Brain pericyte (primary cell): ENCODE measurements at regions not wholly inside any gene's neighbourhood (a gene's known extent, or its start where the extent isn't known, plus 50 kb on each side); places are given as distances from the start of the nearest gene placed in this dataset.
"Not testable (repeated sequence)": the region's sequence is repeated elsewhere in the genome, so short reads cannot be mapped to it uniquely, and the experiment has no call there.

Source experiments
- DNase-seq: peaks from one replicate; pipeline ENCODE4 v3.0.0-alpha.2; 2012; ENCODE audit warnings: low read depth, low spot score

- no peak for DNase-seq
These were observed 51.0 kb upstream of the PRB2 start for GRCh38 chr12:11446372-11446771.

DNA sequence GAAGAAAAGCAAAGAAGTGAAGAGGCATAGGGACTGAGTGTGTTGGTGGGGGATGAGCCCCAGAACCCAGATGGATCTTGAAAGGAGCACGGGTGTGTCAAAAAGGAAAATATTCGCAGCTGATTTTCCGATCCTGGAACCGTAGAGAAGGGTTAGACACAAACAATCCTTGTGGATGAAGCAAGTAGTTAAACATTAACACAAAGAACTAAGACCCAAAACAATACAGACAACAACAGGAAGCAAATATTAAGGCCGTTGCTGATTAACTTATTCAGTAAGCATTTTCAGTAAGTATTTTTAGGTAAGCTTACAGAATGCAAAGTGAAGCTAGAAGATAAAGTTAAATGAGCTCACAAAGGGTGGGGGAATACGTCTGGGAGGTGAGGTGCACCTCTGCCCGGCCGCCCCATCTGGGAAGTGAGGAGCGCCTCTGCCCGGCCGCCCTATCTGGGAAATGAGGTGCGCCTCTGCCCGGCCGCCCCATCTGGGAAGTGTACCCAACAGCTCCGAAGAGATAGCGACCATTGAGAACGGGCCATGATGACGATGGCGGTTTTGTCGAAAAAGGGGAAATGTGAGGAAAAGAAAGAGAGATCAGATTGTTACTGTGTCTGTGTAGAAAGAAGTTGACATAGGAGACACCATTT, 62.8 kb upstream of the PRB2 start:
- no peak for DNase-seq

DNA sequence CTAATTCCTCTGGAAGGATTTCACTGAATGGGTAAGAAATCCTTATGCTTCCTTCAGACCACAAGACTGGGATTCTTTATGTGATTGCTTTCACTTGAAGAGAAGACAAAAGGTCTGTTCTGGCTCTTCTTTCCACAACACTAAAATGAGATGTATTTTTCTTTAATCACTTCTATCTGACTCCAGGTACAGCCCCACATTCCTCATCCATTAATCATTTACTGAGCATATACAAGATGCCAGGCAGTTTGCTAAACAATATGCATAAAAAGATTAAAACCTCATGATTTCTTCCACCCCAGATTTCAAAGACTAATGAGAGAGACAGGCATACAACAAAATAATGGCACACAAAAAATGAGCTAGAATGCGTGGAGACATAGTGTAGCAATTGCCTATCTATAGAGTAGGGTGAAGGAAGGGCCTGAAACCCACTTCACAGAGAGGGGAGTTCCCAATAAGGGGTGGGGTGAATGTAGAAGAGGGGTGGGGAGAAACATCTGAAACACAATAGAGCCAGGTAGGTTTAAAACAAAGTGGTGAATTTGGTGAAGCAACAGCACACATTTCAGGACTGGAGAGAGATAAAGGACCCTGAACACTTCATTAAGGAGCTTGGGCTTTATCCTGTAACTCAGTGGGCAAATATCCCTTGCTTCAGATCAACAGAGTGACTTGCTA, 65.1 kb upstream of the PRB2 start:
- DNase-seq: no peak

DNA sequence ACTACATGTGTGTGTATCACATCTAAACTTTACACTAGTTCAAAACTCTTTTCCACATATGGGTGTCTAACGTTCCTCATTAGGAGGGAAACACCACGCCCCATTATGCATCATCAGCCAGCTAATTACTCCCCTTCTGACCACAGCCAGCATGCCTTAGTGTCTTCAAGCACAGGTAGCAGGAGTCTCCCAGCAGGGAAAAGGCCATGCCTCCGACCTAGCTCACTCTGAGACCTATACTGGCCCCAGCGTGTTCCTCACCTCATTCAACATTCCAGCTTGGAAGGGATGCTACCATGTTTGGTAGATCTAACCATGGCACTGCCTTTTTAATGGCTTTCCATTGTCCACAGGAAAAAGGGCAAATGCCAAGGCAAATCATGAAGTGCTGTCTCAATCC, 66.1 kb upstream of the PRB2 start:
- DNase-seq: no peak

- DNase-seq: no peak
These were observed 81.7 kb upstream of the PRB2 start for GRCh38 chr12:11477110-11477509.

DNA sequence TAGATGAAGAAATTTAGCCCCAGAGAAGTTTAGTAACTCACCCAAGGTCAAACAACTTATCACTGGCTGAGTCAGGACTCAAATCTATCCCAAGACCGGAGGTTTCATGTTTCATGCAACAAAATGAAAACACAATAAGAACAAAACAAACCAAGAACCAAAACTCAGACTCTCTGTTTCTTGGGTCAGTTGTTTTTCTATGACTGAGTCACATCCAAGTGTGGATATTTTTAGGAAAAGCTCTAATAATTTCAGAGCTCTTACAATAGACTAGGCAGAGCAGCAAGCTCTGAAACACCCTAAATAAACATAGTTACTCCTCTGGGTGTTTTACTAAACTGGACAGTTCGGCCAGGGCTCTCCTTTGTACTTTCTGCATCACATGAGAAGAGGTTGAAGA, 87.6 kb upstream of the PRB2 start:
- peak; percentile 49 for DNase-seq

GRCh38 chr12:11486623-11487444, 91.5 kb upstream of the PRB2 start:
- DNase-seq: peak; percentile 42

GRCh38 chr12:11496157-11496851, 100.9 kb upstream of the PRB2 start:
- DNase-seq: no peak

- DNase-seq: no peak
These were observed 102.1 kb upstream of the PRB2 start for GRCh38 chr12:11497438-11497837.

GRCh38 chr12:11497995-11498394, 102.6 kb upstream of the PRB2 start:
- no peak for DNase-seq

- not testable (repeated sequence) for DNase-seq
These were observed 103.2 kb upstream of the PRB2 start for GRCh38 chr12:11498574-11498973.

GRCh38 chr12:11499806-11500187, 104.4 kb upstream of the PRB2 start:
- no peak for DNase-seq

DNA sequence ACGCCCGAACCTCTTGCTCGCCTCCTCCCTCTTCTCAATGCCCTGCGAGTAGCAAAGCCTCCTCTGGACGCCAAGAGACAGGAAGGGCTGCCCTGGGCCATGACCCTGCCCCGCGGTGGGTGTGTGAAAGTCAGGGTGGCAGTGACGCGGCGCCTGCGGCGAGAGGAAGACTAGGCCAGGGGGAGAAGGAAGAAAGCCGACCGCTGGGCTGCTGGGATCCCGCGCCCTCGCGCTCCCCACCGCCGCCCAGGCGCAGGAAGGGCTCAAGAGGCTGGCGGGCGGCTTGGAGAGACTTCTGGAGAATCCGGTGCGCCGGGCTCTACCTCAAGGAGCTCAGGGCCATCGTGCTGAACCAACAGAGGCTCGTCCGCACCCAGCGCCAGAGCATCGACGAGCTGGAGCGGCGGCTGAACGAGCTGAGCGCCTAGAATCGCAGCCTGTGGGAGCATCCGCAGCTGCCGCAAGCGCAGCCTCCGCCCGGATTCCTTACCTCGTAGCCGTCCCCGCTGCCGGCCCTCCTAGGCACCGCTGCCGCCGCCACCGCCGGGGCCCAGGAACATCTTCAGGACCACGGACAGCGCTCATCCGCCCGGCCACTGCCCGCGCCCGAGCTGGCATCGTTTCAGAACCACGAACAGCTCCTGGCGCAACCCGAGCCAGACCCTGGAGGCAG, 105.0 kb upstream of the PRB2 start:
- DNase-seq: peak; percentile 49

DNA sequence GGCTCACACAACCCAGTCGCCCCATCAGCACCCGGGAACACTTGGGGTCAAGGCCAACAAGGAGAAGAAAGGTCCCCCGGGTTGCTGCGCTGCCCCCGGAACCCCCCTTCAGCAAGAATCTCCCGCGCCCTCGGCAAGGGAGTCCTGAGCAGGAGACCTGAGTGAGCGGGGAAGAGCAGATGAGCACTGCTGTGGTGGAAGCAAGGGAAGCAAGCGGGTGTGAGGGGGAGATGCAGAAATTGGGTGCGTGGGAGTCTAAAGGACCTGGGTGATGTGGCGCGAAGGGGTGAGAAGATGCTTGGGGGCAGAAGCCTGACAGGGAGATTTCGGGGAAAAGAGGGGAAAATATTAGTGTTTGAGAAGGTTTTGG, 105.5 kb upstream of the PRB2 start:
- DNase-seq: no peak

GRCh38 chr12:11508699-11509098, 113.3 kb upstream of the PRB2 start:
- DNase-seq: no peak

GRCh38 chr12:11509326-11509725, 114.0 kb upstream of the PRB2 start:
- DNase-seq: no peak

DNA sequence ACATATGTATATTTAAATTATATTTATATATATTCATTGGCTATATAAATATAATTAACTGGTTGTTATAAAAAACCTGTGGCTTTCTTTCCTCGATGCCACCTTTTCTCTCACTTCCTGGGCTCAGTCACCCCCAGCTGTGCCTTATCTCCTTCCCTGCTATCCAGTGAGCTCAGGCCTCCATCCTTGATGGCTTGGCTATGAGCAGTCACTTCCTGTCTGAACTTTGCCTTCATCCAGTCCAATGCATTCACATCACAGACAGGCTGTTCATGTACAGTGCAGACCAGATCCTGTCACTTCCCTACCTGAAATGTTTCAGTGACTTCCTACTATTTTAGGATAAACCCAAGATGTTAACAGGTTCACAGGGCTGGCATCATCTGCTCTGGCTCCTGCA, 115.3 kb upstream of the PRB2 start:
- DNase-seq: no peak

DNA sequence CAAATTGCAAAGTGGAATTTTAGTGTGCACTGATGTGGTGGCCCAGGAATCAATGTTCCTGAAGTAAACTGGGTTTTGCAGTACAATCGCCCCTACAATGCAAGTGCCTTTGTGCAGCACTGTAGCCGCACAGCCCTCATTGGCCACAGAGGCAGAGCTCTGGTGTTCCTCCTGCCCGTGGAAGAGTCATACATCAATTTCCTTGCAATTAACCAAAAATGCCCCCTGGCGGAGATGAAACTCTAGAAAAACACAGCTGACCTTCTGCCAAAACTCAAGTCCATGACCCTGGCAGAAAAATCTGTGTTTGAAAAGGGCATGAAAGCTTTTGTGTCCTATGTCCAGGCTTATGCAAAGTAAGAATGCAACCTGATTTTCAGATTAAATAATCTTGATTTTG, 117.9 kb upstream of the PRB2 start:
- no peak for DNase-seq

DNA sequence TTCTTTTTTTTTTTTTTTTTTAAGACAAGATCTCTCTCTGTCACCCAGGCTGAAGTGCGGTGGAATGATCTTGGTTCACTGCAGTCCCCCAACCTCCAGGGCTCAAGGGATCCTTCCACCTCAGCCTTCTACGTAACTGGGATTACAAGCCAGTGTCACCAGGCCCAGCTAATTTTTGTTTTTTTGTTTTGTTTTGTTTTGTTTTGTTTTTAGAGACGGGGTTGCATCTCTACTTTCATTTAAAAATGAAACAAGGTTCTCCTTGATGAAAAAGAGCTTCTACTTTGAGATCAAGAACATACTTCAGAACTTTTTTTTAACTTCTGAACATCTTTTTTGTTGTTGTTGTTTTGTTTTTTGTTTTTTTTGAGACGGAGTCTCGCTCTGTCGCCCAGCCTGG, 121.7 kb upstream of the PRB2 start:
- DNase-seq: no peak

GRCh38 chr12:11524446-11524845, 125.0 kb upstream of the ETV6 start:
- DNase-seq: no peak

DNA sequence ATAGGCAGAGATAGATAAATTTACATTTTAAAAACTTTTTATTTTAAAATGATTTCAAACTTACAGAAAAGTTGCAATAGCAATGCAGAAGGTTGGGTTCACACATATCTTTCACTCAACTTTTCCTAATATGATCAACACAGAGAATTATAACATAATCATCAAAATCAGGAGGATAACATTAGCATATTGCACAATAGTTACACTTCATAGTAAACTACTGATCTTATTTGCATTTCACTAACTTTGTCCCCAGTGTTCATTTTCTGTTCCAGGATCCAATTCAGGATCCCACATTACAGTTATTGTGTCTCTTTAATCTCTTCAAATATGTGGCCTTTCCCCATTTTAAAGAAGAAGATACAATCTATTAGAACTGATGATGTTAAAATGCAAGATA, 115.4 kb upstream of the ETV6 start:
- no peak for DNase-seq

DNA sequence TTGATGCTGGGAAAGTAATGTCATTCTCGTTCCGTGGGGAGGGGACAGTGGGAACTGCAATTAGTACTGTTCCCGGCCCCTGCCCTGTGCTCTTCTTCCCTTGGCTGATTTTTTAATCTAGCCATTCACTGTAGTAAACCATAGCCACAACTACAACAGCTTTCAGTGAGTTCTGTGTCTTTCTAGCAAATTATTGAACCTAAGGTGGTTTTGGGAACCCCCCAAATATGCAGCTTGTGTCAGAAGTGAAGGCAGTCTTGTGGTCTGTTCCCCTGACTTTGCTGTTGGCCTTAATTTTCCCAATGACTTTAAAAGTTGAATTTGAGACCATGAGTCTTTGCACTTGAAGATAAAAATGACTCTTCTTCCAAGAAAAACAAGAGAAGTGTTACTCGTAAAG, 114.3 kb upstream of the ETV6 start:
- DNase-seq: no peak
